ENCODE measurements at regions not wholly inside any gene's neighbourhood (a gene's known extent, or its start where the extent isn't known, plus 50 kb on each side); places are given as distances from the start of the nearest gene placed in this dataset.

DNA sequence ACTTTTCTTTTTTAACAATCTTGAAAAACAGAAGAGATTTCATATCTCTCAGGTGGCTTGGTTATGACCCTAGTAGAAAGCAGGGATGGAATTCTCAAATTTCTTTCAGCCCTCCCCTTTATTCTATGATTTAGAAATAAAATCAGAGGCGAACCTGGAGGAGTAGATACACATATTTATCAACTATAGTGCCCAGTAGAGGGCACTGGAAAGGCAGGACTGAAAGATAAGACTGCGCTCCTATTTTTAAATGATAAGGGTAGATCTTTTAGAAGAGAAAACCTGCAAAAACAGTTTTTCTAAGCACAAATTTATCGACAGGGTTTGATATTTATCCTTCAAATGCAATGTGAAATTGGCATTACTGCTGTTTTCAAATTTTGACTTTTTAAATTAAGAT, 1296.6 kb downstream of the EPHA7 start:
- TF ChIP-seq, protein P1, sequence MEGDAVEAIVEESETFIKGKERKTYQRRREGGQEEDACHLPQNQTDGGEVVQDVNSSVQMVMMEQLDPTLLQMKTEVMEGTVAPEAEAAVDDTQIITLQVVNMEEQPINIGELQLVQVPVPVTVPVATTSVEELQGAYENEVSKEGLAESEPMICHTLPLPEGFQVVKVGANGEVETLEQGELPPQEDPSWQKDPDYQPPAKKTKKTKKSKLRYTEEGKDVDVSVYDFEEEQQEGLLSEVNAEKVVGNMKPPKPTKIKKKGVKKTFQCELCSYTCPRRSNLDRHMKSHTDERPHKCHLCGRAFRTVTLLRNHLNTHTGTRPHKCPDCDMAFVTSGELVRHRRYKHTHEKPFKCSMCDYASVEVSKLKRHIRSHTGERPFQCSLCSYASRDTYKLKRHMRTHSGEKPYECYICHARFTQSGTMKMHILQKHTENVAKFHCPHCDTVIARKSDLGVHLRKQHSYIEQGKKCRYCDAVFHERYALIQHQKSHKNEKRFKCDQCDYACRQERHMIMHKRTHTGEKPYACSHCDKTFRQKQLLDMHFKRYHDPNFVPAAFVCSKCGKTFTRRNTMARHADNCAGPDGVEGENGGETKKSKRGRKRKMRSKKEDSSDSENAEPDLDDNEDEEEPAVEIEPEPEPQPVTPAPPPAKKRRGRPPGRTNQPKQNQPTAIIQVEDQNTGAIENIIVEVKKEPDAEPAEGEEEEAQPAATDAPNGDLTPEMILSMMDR (IDR thresholded peaks at IDR 0.05; ENCODE audit: borderline replicate concordance, insufficient read depth, low read depth, low read length) = no peak
- no peak overlapping the region for H3K4me3 ChIP-seq (ENCODE audit: low read depth, low read length)

DNA sequence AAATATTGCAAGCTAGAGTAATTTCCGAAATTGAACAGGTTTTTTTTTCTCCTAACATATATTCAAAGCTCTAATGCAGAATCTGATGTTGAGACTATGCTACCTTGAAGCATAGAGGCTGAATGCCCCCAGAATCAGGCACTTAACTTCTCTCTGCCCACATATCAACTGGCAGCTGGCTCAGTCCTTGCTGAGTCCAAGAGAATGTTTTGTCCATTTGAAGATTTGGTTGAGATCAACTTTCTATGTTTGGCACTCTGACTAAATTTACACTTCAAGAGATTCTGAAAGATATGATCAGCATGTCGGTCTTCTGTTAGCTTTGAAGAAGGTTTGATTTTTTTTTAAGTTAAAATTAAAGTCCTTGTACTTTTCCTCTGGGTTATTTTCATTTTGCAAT, 1298.1 kb downstream of the EPHA7 start:
- TF ChIP-seq, protein P1 (IDR thresholded peaks at IDR 0.05; ENCODE audit: borderline replicate concordance, insufficient read depth, low read depth, low read length) = no peak
- H3K4me3 ChIP-seq (ENCODE audit: low read depth, low read length) = no peak overlapping the region

DNA sequence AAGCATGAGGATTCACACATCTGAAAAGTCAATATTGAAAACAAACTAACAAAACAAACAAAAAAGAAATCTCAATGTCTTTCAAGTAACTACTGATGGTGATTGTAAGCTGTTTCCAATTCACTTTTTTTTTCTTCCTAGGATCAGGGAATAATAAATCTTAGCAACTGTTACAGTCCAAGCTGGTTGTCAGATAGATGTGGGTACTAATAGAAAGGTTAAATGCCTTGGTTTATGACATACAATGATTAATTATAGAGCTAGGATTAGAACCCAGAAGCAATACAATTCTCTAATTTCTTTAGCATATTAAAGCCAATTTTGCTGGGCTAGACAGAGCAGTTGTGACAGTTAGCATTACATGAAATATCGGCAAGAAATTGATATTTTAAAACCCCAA, 1301.6 kb downstream of the EPHA7 start:
- TF ChIP-seq, protein P1 (IDR thresholded peaks at IDR 0.05; ENCODE audit: borderline replicate concordance, insufficient read depth, low read depth, low read length) = no peak
- no peak overlapping the region for H3K4me3 ChIP-seq (ENCODE audit: low read depth, low read length)

DNA sequence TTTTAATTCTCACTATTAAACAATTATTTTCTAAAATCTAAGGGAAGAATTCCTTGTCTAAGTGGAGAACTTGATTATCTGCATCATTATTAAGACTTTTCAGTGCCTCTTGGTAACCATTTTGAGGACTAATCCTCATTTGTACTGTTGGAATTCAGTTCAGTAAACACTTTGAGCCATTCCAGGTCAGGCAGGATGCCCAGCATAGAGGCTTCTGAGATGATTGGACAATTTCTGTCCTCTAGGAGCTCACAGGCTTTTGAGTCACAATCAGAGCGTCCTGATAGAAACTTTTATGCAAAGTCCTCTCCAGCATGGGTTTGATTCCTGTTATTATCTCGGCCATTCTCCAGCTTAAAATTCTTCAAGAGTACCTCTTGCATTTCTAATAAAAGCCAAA, 1304.6 kb downstream of the EPHA7 start:
- TF ChIP-seq, protein P1 (IDR thresholded peaks at IDR 0.05; ENCODE audit: borderline replicate concordance, insufficient read depth, low read depth, low read length) = no peak
- H3K4me3 ChIP-seq (ENCODE audit: low read depth, low read length) = no peak overlapping the region

DNA sequence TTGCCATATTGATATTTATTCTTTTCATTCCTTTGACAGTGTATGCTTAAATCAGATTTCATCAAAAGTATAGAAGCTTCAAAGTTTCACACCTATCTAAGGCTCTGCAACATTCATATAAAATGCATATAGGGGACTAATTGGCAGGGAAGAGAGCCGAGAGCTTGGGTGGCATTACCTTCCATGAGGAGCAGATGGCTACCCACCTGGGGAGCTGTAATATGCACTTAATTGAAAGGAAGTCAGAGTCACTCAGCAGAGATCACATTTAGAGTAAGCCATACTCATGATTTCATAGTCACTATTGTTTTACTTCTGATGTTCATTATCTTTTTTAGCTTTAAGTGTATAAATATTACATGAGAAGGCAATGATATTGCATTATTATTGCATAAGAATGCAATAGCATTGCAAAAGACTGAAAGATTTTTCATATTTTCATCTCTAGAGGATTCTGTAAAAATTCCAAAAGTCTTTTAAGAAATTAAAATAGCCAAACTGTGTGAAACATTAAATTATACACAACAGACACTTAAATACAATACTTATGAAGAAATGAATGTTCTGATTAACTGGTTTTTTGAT, 1305.2 kb downstream of the EPHA7 start:
- no peak overlapping the region for H3K4me3 ChIP-seq (ENCODE audit: low read depth, low read length)
- TF ChIP-seq, protein P1 (IDR thresholded peaks at IDR 0.05; ENCODE audit: borderline replicate concordance, insufficient read depth, low read depth, low read length) = no peak

DNA sequence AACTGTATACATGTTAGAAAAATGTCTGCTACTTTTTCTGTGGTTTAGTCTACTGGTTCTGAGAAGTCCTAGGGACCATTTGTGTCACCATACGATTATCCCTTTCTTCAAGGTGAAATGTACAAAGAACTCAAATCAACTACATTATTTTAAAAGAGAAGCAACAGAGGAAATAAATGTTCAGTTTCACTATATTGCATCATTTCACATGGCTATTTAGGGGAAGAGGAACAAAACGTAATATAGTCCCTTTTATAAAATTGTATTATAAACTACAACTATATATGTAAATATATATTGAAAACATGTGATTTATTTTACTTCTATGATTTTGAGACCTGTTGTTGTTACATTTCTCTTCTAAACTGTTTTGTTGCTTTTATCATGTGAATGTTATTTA, 1308.0 kb downstream of the EPHA7 start:
- no peak overlapping the region for H3K4me3 ChIP-seq (ENCODE audit: low read depth, low read length)

DNA sequence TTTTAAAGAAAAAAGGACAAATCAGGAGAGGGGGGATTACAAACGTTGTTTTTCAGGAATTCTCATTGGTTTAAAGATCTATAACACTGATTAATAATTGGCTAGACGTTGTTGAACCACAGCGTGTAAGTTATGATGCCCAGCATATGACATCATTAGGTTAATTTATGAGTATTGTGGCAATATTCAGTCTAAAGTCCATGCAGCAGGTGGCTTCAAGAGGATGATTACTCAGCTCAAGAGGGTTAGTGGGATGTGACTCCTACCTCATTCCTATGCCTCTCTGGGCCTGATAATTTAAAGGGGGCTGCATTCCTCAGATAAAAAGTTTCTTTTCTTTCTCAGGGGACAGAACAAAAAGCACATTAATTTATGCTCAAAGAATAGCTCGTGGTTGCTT, 1309.0 kb downstream of the EPHA7 start:
- no peak overlapping the region for H3K4me3 ChIP-seq (ENCODE audit: low read depth, low read length)
- TF ChIP-seq, protein P1 (IDR thresholded peaks at IDR 0.05; ENCODE audit: borderline replicate concordance, insufficient read depth, low read depth, low read length) = no peak

More for the DNA sequence above, 1308.0 kb downstream of the EPHA7 start:
- TF ChIP-seq, protein P1 (IDR thresholded peaks at IDR 0.05; ENCODE audit: borderline replicate concordance, insufficient read depth, low read depth, low read length) = no peak

All from GM12875 (cell line).